GM21390 (cell line): ENCODE measurements at regions not wholly inside any gene's neighbourhood (a gene's known extent, or its start where the extent isn't known, plus 50 kb on each side); places are given as distances from the start of the nearest gene placed in this dataset.
"Not testable (repeated sequence)": the region's sequence is repeated elsewhere in the genome, so short reads cannot be mapped to it uniquely, and the experiment has no call there.

Source experiments
- ATAC-seq: cut with Tn5 transposase; IDR thresholded peaks from one replicate; pipeline ENCODE4 v1.9.1; 2021; ENCODE audit not compliant: unreplicated experiment

- ATAC-seq: no peak
Measured at GRCh38 chr4:103887191-103887590, 167.4 kb upstream of the TACR3 start.

DNA sequence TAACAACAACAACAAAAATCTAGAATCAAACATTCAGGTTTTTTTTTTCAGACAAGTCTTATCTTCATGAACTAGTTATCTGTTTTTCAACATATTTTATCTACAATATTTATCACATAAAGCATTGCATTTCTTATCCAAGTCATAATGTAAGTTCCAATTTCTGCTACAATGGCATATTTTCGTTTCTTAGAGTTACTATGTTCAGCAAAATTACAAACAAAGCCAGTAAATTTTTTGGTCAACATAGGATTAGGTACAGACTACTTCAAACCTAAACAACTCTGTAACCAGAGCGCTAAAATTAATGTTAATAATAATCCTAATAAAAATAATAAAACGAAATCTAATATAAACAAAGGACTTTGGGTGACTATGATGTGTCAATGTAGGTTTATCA is 165.4 kb upstream of the TACR3 start:
- no peak for ATAC-seq

- no peak for ATAC-seq
Measured at GRCh38 chr4:103867311-103867710, 147.5 kb upstream of the TACR3 start.

GRCh38 chr4:103853627-103854026 is 133.8 kb upstream of the TACR3 start:
- no peak for ATAC-seq

DNA sequence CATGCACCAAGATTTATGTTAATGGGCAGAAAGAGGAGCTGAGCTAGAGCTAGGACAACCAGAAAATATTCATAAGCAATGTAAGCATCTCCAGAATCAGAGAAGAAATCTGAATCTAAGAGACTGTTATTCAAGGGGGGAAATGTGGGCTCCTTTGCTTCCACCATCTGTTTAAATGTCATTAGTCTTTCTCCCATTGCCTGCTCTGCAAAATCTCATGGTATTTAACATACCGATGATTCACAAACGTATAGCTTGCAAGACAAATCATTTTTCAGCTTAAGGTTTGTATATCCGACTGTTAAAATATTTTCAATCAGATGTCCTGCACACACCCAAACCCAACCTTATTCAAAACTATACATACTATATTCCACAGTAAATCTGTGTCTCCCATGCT is 133.4 kb upstream of the TACR3 start:
- no peak for ATAC-seq

DNA sequence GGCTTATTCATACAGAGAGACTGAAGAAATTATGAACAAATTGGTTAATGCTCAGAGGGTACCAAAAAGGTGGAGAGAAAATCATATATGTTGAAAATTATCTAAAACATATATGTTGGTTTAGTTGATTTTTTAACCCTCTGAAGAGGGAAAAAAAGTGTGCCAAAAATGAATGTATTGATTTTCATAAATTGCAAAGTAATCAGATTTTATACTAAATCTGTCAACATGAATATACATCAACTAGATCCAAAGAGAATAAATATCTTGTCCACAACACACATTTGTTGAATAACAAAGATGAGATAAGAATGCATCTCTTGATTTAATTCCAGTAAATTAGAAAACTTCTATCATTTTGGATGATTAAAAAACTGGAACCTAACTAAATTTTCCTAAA is 125.3 kb upstream of the TACR3 start:
- ATAC-seq: no peak

GRCh38 chr4:103842637-103843239 is 123.0 kb upstream of the TACR3 start:
- no peak for ATAC-seq

DNA sequence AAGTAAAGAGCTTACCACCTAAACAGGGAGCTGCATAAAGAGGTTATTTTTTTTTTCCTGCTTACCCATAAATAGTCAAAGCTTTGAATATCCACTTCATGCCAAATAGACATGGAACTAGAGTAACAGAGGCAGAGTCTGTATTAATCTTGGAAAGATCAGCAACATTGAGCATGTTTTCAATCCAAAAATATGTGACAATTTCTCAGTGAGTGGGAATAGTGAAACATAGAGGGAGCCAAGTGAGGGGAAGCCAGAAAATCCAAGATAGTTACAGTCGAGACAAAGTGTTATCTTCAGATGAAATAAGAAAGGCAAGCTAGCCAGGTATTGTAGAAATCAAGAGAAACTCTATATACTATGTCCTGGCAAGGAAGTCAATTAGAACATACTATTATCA is 122.3 kb upstream of the TACR3 start:
- no peak for ATAC-seq

- ATAC-seq: not testable (repeated sequence)
Measured at GRCh38 chr4:103810308-103810707, 90.5 kb upstream of the TACR3 start.

DNA sequence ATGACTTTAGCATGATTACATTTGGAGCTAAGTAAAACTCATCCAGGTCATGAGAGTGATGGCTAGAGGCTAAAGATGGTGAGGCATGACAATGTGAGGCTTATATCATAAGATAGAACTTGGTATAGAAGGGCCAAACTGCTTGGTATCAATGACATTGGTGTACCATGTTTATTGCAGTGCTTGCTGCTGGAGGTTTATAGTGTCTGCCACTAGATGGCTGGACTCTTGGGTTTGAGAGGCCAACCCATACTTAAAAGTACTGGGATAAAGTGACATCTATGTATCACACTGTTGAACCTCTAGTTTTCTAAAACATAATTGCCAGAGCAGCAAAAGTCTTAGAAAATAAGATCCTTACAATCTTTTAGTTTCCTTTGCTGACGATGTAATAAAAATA is 83.0 kb upstream of the TACR3 start:
- no peak for ATAC-seq

DNA sequence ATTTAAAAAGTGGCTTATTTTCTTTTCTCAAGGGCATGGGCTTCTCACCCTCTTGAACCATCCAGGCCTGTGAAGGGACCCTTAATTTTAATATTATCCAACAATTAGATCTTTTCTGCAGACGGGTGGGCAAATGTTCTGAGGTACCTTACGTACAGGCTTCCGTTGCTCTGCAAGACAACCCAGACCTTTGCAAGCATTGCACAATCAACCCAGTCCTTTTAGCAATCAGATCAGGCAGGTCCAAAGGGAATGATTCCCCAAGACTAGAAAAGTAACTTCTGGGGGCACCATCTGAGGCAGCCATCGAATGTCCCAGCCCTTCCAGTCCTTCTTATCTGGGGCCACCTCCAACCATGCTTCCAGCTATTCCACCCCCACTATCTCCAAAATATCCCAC is 67.3 kb upstream of the TACR3 start:
- no peak for ATAC-seq

GRCh38 chr4:103786593-103786992 is 66.8 kb upstream of the TACR3 start:
- ATAC-seq: no peak

DNA sequence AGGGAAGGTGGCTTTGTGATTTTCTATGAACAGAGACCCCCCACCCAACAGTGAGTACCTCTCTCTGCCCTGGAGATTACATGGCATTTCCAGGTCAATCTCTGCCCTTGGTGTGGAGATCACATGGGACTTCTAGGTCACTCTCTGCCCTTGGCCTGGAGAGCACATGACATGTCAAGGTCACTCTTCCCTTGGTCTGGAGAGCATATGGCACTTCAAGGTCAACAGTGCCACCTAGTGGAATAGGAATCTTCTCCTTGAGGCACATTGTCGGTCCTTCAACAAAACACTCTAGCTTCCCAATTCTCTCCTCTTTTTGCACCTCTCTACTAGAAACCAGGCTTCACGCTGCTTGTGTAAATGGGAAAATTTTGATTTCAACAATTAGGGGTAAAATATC is 66.2 kb upstream of the TACR3 start:
- ATAC-seq: peak; percentile 84

DNA sequence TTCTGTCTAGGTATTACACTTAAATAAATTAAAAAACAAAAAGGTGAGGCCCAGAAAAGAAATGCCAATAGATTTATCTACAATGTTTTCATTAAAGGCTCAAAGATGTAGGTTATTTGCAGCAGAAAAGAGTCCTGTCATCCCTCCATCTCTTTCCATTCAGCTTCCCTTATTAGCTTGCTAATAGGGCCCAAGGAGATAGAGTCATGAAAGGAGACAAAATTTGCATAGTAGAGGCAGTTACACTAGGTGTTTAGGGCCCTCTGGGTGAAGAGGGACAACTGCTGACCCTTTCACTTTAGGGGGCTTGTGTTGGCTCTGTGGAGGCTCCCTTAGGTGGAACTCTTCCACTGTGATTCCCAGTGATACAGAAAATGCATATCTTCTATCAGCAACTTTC is 58.4 kb upstream of the TACR3 start:
- ATAC-seq: no peak

DNA sequence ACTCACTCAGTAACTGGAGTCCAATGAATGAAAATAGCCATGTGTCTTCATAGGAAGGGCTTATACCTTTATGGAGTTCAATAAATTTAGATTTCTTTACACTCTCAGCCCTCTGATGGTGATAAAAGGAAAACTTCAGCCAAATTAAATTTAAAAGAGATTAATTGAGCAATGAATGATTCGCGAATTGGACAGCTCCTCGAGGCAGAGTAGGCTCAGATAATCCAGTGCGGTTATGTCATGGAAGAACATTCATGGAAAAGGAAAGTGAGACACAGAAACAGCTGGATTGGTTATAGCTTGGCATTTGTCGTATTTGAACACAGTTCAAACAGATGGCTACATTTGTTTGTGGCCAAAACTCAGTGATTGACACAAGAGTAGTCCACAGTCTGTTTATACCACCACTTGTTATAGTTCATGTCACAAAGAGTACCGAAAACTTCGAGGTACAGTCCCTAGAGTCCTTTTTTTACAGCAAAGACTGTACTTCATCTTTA is 54.6 kb upstream of the TACR3 start:
- ATAC-seq: no peak

DNA sequence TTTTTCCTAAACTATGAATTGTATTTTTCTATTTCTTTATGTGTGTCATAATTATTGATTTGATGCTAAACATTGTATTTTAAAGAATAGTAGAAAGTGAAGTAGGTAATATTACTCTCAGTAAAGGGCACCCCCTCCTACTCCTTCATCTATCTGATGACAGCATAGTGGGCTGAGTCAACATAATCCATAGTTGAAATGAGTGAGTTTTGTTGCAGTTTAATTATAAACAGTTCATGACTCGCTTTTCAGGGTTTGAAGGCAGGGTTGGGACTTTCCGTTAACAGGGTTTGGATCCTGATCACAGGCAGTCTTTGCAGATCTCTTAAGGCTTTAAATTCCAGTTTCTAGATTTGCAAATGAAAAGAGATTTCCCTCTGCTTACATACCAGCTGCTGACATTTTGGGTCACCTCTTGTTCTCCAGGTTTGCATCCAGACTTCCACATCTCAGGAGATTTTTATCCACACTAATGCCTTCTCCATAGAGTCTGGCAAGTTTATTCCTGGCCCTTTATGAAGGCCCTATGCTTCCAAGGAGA is 54.0 kb upstream of the TACR3 start:
- no peak for ATAC-seq
